22Rv1 (cell line): ENCODE measurements at regions not wholly inside any gene's neighbourhood (a gene's known extent, or its start where the extent isn't known, plus 50 kb on each side); places are given as distances from the start of the nearest gene placed in this dataset.

Experiments used
- H3K27ac ChIP-seq: fragments of 450-650 bp; 2 replicates; pipeline ENCODE4 v1.5.1; 2017
- CTCF ChIP-seq: fragments of 450-650 bp; IDR thresholded peaks from 2 replicates; pipeline ENCODE4 v1.5.1; 2017; ENCODE audit warnings: mild to moderate bottlenecking
- ZFX ChIP-seq: fragments of 450-650 bp; IDR thresholded peaks from 2 replicates; pipeline ENCODE4 v1.6.1; 2017; ENCODE audit warnings: antibody characterized with exemption, borderline replicate concordance

- no peak overlapping the region for H3K27ac ChIP-seq
- TF ChIP-seq ZFX (no peak), CTCF (peak; percentile 71)
Observed at GRCh38 chrX:140918398-140919038, 83.9 kb upstream of the SPANXB1 start.

- no peak overlapping the region for H3K27ac ChIP-seq
- TF ChIP-seq CTCF (no peak), ZFX (no peak)
Observed at GRCh38 chrX:140920416-140920815, 82.0 kb upstream of the SPANXB1 start.

GRCh38 chrX:140923118-140923517, 79.3 kb upstream of the SPANXB1 start:
- TF ChIP-seq ZFX = no peak
- TF ChIP-seq CTCF = no peak
- no peak overlapping the region for H3K27ac ChIP-seq

GRCh38 chrX:140928739-140929138, 73.7 kb upstream of the SPANXB1 start:
- TF ChIP-seq ZFX (no peak), CTCF (no peak)
- no peak overlapping the region for H3K27ac ChIP-seq

- no peak overlapping the region for H3K27ac ChIP-seq
- TF ChIP-seq ZFX = no peak
- TF ChIP-seq CTCF = no peak
Observed at GRCh38 chrX:140933016-140933415, 69.4 kb upstream of the SPANXB1 start.

GRCh38 chrX:140933874-140934655, 68.3 kb upstream of the SPANXB1 start:
- TF ChIP-seq ZFX (no peak), CTCF (no peak)
- no peak overlapping the region for H3K27ac ChIP-seq

GRCh38 chrX:140943513-140943912, 58.9 kb upstream of the SPANXB1 start:
- no peak overlapping the region for H3K27ac ChIP-seq
- TF ChIP-seq CTCF (no peak), ZFX (no peak)
